MM.1S (cell line): ENCODE measurements at regions not wholly inside any gene's neighbourhood (a gene's known extent, or its start where the extent isn't known, plus 50 kb on each side); places are given as distances from the start of the nearest gene placed in this dataset.

Source experiments
- CTCF ChIP-seq: fragments of 300-600 bp; sonication (generic); IDR thresholded peaks from 2 replicates; pipeline ENCODE4 v1.5.1; 2016; ENCODE audit warnings: antibody characterized with exemption, low read length, mixed read lengths
- EZH2 ChIP-seq: fragments of 300-600 bp; sonication (generic); optimal IDR thresholded peaks from 2 replicates; pipeline ENCODE3; 2017; ENCODE audit warnings: low read depth, mild to moderate bottlenecking, antibody characterized with exemption, low read length, mixed read lengths

- TF ChIP-seq CTCF, result no peak
- TF ChIP-seq EZH2, result no peak
Observed at GRCh38 chr6:154590756-154591155, 80.3 kb upstream of the CNKSR3 start.
